ENCODE measurements at regions not wholly inside any gene's neighbourhood (a gene's known extent, or its start where the extent isn't known, plus 50 kb on each side); places are given as distances from the start of the nearest gene placed in this dataset.
"Not testable (repeated sequence)": the region's sequence is repeated elsewhere in the genome, so short reads cannot be mapped to it uniquely, and the experiment has no call there.

GRCh38 chr2:109976319-109976718 lies 77.8 kb downstream of the LIMS3 start:
- DNase-seq (ENCODE audit: low read depth in 1 of 2, low spot score in 2 of 2); H3K27me3 ChIP-seq (replicated peaks); H3K4me1 ChIP-seq (replicated peaks); H3K4me3 ChIP-seq; H3K9me3 ChIP-seq (replicated peaks); H3K36me3 ChIP-seq; H3K27ac ChIP-seq: not testable (repeated sequence)

- H3K27ac ChIP-seq; H3K4me3 ChIP-seq; H3K36me3 ChIP-seq; H3K27me3 ChIP-seq (replicated peaks); DNase-seq (ENCODE audit: low read depth in 1 of 2, low spot score in 2 of 2); H3K4me1 ChIP-seq (replicated peaks); H3K9me3 ChIP-seq (replicated peaks): not testable (repeated sequence)
Measured at GRCh38 chr2:109980754-109981153, 82.3 kb downstream of the LIMS3 start.

- not testable (repeated sequence) for DNase-seq (ENCODE audit: low read depth in 1 of 2, low spot score in 2 of 2); H3K4me1 ChIP-seq (replicated peaks); H3K27ac ChIP-seq; H3K36me3 ChIP-seq; H3K9me3 ChIP-seq (replicated peaks); H3K27me3 ChIP-seq (replicated peaks); H3K4me3 ChIP-seq
Measured at GRCh38 chr2:109986389-109987088, 88.1 kb downstream of the LIMS3 start.

- H3K9me3 ChIP-seq (replicated peaks); H3K4me3 ChIP-seq; H3K27ac ChIP-seq; H3K4me1 ChIP-seq (replicated peaks); H3K36me3 ChIP-seq; DNase-seq (ENCODE audit: low read depth in 1 of 2, low spot score in 2 of 2); H3K27me3 ChIP-seq (replicated peaks): not testable (repeated sequence)
Measured at GRCh38 chr2:109987089-109987420, 88.6 kb downstream of the LIMS3 start.

- H3K4me3 ChIP-seq; H3K4me1 ChIP-seq (replicated peaks); H3K36me3 ChIP-seq; DNase-seq (ENCODE audit: low read depth in 1 of 2, low spot score in 2 of 2); H3K27ac ChIP-seq; H3K27me3 ChIP-seq (replicated peaks); H3K9me3 ChIP-seq (replicated peaks): not testable (repeated sequence)
Measured at GRCh38 chr2:109987458-109988345, 89.2 kb downstream of the LIMS3 start.

- H3K27ac ChIP-seq; H3K27me3 ChIP-seq (replicated peaks); DNase-seq (ENCODE audit: low read depth in 1 of 2, low spot score in 2 of 2); H3K4me3 ChIP-seq; H3K4me1 ChIP-seq (replicated peaks); H3K36me3 ChIP-seq; H3K9me3 ChIP-seq (replicated peaks): not testable (repeated sequence)
Measured at GRCh38 chr2:109999395-109999794, 100.9 kb downstream of the LIMS3 start.

GRCh38 chr2:110002502-110002901 lies 104.0 kb downstream of the LIMS3 start:
- H3K27ac ChIP-seq; H3K4me3 ChIP-seq; DNase-seq (ENCODE audit: low read depth in 1 of 2, low spot score in 2 of 2); H3K36me3 ChIP-seq; H3K9me3 ChIP-seq (replicated peaks); H3K4me1 ChIP-seq (replicated peaks); H3K27me3 ChIP-seq (replicated peaks): not testable (repeated sequence)

GRCh38 chr2:110013388-110013787 lies 102.2 kb downstream of the MALL start:
- H3K4me3 ChIP-seq; H3K4me1 ChIP-seq (replicated peaks); H3K27me3 ChIP-seq (replicated peaks); H3K27ac ChIP-seq; H3K9me3 ChIP-seq (replicated peaks); DNase-seq (ENCODE audit: low read depth in 1 of 2, low spot score in 2 of 2); H3K36me3 ChIP-seq: not testable (repeated sequence)

GRCh38 chr2:110016381-110017092 lies 99.1 kb downstream of the MALL start:
- not testable (repeated sequence) for H3K4me3 ChIP-seq; H3K36me3 ChIP-seq; H3K4me1 ChIP-seq (replicated peaks); DNase-seq (ENCODE audit: low read depth in 1 of 2, low spot score in 2 of 2); H3K27me3 ChIP-seq (replicated peaks); H3K9me3 ChIP-seq (replicated peaks); H3K27ac ChIP-seq

- not testable (repeated sequence) for H3K27me3 ChIP-seq (replicated peaks); H3K27ac ChIP-seq; H3K36me3 ChIP-seq; H3K9me3 ChIP-seq (replicated peaks); H3K4me1 ChIP-seq (replicated peaks); DNase-seq (ENCODE audit: low read depth in 1 of 2, low spot score in 2 of 2); H3K4me3 ChIP-seq
Measured at GRCh38 chr2:110020269-110020668, 95.4 kb downstream of the MALL start.

GRCh38 chr2:110022278-110022677 lies 93.3 kb downstream of the MALL start:
- not testable (repeated sequence) for DNase-seq (ENCODE audit: low read depth in 1 of 2, low spot score in 2 of 2); H3K27ac ChIP-seq; H3K27me3 ChIP-seq (replicated peaks); H3K4me3 ChIP-seq; H3K36me3 ChIP-seq; H3K9me3 ChIP-seq (replicated peaks); H3K4me1 ChIP-seq (replicated peaks)

- H3K4me1 ChIP-seq (replicated peaks); H3K9me3 ChIP-seq (replicated peaks); DNase-seq (ENCODE audit: low read depth in 1 of 2, low spot score in 2 of 2); H3K4me3 ChIP-seq; H3K27me3 ChIP-seq (replicated peaks); H3K27ac ChIP-seq; H3K36me3 ChIP-seq: not testable (repeated sequence)
Measured at GRCh38 chr2:110026126-110026785, 89.4 kb downstream of the MALL start.

- H3K27me3 ChIP-seq (replicated peaks); H3K27ac ChIP-seq; H3K4me3 ChIP-seq; H3K9me3 ChIP-seq (replicated peaks); H3K4me1 ChIP-seq (replicated peaks); DNase-seq (ENCODE audit: low read depth in 1 of 2, low spot score in 2 of 2); H3K36me3 ChIP-seq: not testable (repeated sequence)
Measured at GRCh38 chr2:110028411-110028810, 87.2 kb downstream of the MALL start.

GRCh38 chr2:110030894-110031293 lies 84.7 kb downstream of the MALL start:
- not testable (repeated sequence) for H3K27me3 ChIP-seq (replicated peaks); H3K4me3 ChIP-seq; H3K4me1 ChIP-seq (replicated peaks); H3K27ac ChIP-seq; H3K9me3 ChIP-seq (replicated peaks); H3K36me3 ChIP-seq
- peak in 1 of 2 experiments; percentile 22 for DNase-seq (ENCODE audit: low read depth in 1 of 2, low spot score in 2 of 2)
